GM06990 (cell line): ENCODE measurements at regions not wholly inside any gene's neighbourhood (a gene's known extent, or its start where the extent isn't known, plus 50 kb on each side); places are given as distances from the start of the nearest gene placed in this dataset.

Experiments used
- DNase-seq: peaks from one replicate; pipeline ENCODE4 v3.0.0-alpha.2; 2011; ENCODE audit not compliant: insufficient read length; ENCODE audit errors: extremely low read depth
- H3K27me3 ChIP-seq: replicated peaks from 2 replicates; pipeline ENCODE4 v1.6.0; 2011; ENCODE audit warnings: low read length; ENCODE audit not compliant: control insufficient read depth, insufficient read depth
- H3K36me3 ChIP-seq: 2 replicates; pipeline ENCODE4 v1.5.1; 2011; ENCODE audit warnings: low read length; ENCODE audit not compliant: control insufficient read depth, insufficient read depth
- H3K4me3 ChIP-seq: replicated peaks from 2 replicates; pipeline ENCODE4 v1.5.1; 2011; ENCODE audit warnings: low read depth, mild to moderate bottlenecking, control low read depth, low read length
- CTCF ChIP-seq: IDR thresholded peaks from 2 replicates; pipeline ENCODE4 v1.5.1; 2011; ENCODE audit warnings: low read length, control low read depth, mild to moderate bottlenecking, inconsistent platforms; ENCODE audit not compliant: insufficient read depth, poor library complexity, severe bottlenecking

DNA sequence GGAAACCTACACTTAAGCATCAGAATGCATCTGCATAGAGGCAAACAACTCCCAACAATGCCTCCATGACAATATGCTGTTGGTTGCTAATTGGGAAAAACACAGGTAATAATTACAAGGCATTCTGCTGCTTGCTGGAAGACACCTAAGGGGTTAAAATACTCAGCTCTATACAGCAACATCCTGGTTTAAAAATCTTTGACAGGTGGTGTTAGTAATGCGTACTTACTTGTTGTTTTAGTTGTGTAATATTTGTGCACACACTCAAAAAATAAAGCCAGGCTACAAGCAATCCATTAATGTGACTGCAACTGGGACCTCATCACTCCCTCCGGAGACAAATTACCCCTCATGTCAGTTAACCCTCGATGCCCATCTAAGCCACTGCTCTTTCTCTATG is 126.3 kb upstream of the ELL2 start:
- Histone ChIP-seq H3K4me3 (no peak overlapping the region), H3K27me3 (no peaks in the 10 kb centered on the region), H3K36me3 (no peaks in the 10 kb centered on the region)
- no peak for TF ChIP-seq CTCF
- DNase-seq: no peak

GRCh38 chr5:96084874-96085506 is 123.3 kb upstream of the ELL2 start:
- no peak for DNase-seq
- TF ChIP-seq CTCF: no peak
- Histone ChIP-seq H3K27me3 (no peaks in the 10 kb centered on the region), H3K36me3 (no peaks in the 10 kb centered on the region), H3K4me3 (no peak overlapping the region)

DNA sequence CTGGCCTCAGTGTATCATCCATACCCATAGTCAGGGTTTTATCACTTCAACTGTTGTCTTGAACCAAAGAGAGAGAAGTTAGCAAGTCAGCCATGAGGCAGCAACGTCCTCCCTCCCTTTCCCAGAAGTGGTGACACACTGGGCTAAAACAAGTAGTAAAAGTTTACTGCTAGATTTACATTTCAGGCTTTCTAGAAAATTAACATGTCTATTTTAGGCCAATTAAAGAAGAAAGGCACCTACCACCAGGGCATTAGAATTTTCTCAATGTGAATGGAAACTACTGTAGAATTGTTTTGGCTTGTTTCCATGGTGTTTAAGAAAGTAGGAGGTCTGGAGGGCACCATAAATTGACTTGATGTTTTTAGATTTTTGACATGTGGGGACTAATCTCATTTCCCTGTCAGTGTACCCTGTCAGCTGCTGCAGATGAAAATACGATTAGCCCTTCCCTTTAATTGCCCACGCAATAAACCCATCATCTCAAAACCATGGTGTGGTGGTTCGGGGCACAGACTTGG is 121.8 kb upstream of the ELL2 start:
- DNase-seq: no peak
- TF ChIP-seq CTCF: no peak
- Histone ChIP-seq H3K36me3 (no peaks in the 10 kb centered on the region), H3K4me3 (no peak overlapping the region), H3K27me3 (no peaks in the 10 kb centered on the region)

DNA sequence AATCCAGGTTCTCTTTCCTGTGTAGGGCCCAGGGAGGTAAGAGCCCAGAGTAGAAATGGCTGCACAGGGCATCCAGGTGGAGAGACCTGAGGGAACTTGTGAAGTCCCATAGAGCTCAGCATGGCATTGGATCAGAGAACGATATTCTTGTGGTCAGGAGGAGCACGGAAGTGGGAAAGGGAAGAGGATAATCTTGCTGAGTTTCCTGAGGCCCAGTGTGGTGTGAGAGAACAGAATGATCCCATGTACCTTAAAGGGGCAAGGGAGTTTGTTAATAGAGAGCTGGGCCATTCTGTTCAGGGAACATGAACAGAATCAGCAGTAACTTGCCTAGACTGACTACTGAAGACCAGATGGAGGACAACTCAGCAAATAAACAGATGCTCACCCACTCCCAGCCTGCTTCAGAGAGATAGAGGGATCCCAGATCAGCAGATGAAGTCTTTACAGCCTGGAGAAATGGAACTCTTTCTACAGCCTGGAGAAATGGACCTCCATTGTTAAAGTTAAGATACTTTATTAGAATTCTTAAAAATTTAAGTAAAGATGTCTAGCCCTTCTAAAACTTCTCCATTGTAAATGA is 119.7 kb upstream of the ELL2 start:
- no peak for DNase-seq
- Histone ChIP-seq H3K36me3 (no peaks in the 10 kb centered on the region), H3K4me3 (no peak overlapping the region), H3K27me3 (no peaks in the 10 kb centered on the region)
- TF ChIP-seq CTCF: no peak

- Histone ChIP-seq H3K27me3 (no peaks in the 10 kb centered on the region), H3K4me3 (no peak overlapping the region), H3K36me3 (no peaks in the 10 kb centered on the region)
- no peak for TF ChIP-seq CTCF
- DNase-seq: no peak
Observed at GRCh38 chr5:96080557-96080956, 118.9 kb upstream of the ELL2 start.
